H9 (cell line): ENCODE measurements at regions not wholly inside any gene's neighbourhood (a gene's known extent, or its start where the extent isn't known, plus 50 kb on each side); places are given as distances from the start of the nearest gene placed in this dataset.

ENCODE experiments used
- DNase-seq: peaks from one replicate; pipeline ENCODE4 v3.0.0-alpha.2; 2017
- H2AFZ ChIP-seq: one replicate; pipeline ENCODE4 v1.6.1; 2013; ENCODE audit warnings: mild to moderate bottlenecking, low read length, control low read depth, moderate library complexity
- H2AK5ac ChIP-seq: 2 replicates; pipeline ENCODE4 v1.6.1; 2013; ENCODE audit warnings: low read length, control low read depth, mixed read lengths; ENCODE audit not compliant: insufficient read length
- H2BK120ac ChIP-seq: one replicate; pipeline ENCODE4 v1.6.1; 2013; ENCODE audit warnings: low read depth, mild to moderate bottlenecking, low read length, control low read depth, inconsistent platforms; ENCODE audit not compliant: poor library complexity, severe bottlenecking
- H2BK12ac ChIP-seq: 2 replicates; pipeline ENCODE4 v1.6.1; 2013; ENCODE audit warnings: low read length, control low read depth, mixed read lengths, low read depth; ENCODE audit not compliant: insufficient read length
- H2BK15ac ChIP-seq: 2 replicates; pipeline ENCODE4 v1.6.1; 2013; ENCODE audit warnings: low read depth, low read length, control low read depth
- H2BK20ac ChIP-seq: one replicate; pipeline ENCODE4 v1.6.1; 2013; ENCODE audit warnings: low read depth, mild to moderate bottlenecking, low read length, control low read depth, inconsistent platforms; ENCODE audit not compliant: poor library complexity, severe bottlenecking
- H2BK5ac ChIP-seq: 2 replicates; pipeline ENCODE4 v1.6.1; 2013; ENCODE audit warnings: low read length, control low read depth, mixed read lengths; ENCODE audit not compliant: insufficient read length
- H3K14ac ChIP-seq: 2 replicates; pipeline ENCODE4 v1.6.1; 2013; ENCODE audit warnings: low read length, control low read depth; ENCODE audit not compliant: insufficient read depth
- H3K18ac ChIP-seq: 2 replicates; pipeline ENCODE4 v1.6.1; 2013; ENCODE audit warnings: low read depth, mild to moderate bottlenecking, mixed read lengths, low read length, control low read depth; ENCODE audit not compliant: insufficient read length
- H3K23ac ChIP-seq: 2 replicates; pipeline ENCODE4 v1.6.1; 2013; ENCODE audit warnings: low read length, control low read depth, mixed read lengths, low read depth; ENCODE audit not compliant: insufficient read length
- H3K23me2 ChIP-seq: 2 replicates; pipeline ENCODE4 v1.6.1; 2013; ENCODE audit warnings: low read depth, mild to moderate bottlenecking, mixed read lengths, low read length, control low read depth; ENCODE audit not compliant: insufficient read length, poor library complexity, severe bottlenecking
- H3K27ac ChIP-seq: 2 replicates; pipeline ENCODE4 v1.5.1; 2013; ENCODE audit warnings: low read length, control low read depth, mixed read lengths, low read depth; ENCODE audit not compliant: insufficient read length
- H3K27me3 ChIP-seq: 2 replicates; pipeline ENCODE4 v1.6.1; 2013; ENCODE audit warnings: low read length, control low read depth, inconsistent platforms; ENCODE audit not compliant: insufficient read depth
- H3K4ac ChIP-seq: 2 replicates; pipeline ENCODE4 v1.6.1; 2013; ENCODE audit warnings: low read depth, mild to moderate bottlenecking, control low read depth, inconsistent platforms, low read length, moderate library complexity
- H3K4me1 ChIP-seq: 2 replicates; pipeline ENCODE4 v1.6.1; 2013; ENCODE audit warnings: low read length, control low read depth, inconsistent platforms; ENCODE audit not compliant: insufficient read depth
- H3K4me2 ChIP-seq: 2 replicates; pipeline ENCODE4 v1.6.1; 2013; ENCODE audit warnings: low read length, control low read depth, mixed read lengths; ENCODE audit not compliant: insufficient read length, insufficient read depth
- H3K56ac ChIP-seq: 2 replicates; pipeline ENCODE4 v1.6.1; 2013; ENCODE audit warnings: low read depth, mild to moderate bottlenecking, mixed read lengths, low read length, control low read depth; ENCODE audit not compliant: insufficient read length
- H3K79me1 ChIP-seq: 2 replicates; pipeline ENCODE4 v1.6.1; 2013; ENCODE audit warnings: low read depth, mild to moderate bottlenecking, moderate library complexity, low read length, control low read depth, inconsistent platforms; ENCODE audit not compliant: insufficient read depth, poor library complexity, severe bottlenecking
- H3K79me2 ChIP-seq: 2 replicates; pipeline ENCODE4 v1.6.1; 2013; ENCODE audit warnings: low read length, control low read depth, inconsistent platforms; ENCODE audit not compliant: insufficient read depth
- H3K9ac ChIP-seq: 2 replicates; pipeline ENCODE4 v1.6.1; 2013; ENCODE audit warnings: low read length, control low read depth, mixed read lengths; ENCODE audit not compliant: insufficient read length; ENCODE audit errors: extremely low read depth
- H3K9me3 ChIP-seq: one replicate; pipeline ENCODE4 v1.6.1; 2013; ENCODE audit warnings: low read depth, low read length, inconsistent platforms; ENCODE audit not compliant: control insufficient read depth
- H3T11ph ChIP-seq: one replicate; pipeline ENCODE4 v1.6.1; 2013; ENCODE audit warnings: mild to moderate bottlenecking, low read length, control low read depth, inconsistent platforms
- H4K20me1 ChIP-seq: one replicate; pipeline ENCODE4 v1.6.1; 2013; ENCODE audit not compliant: control insufficient read depth, insufficient read length, insufficient read depth
- H4K5ac ChIP-seq: 2 replicates; pipeline ENCODE4 v1.6.1; 2013; ENCODE audit warnings: low read depth, mild to moderate bottlenecking, mixed read lengths, low read length, control low read depth; ENCODE audit not compliant: insufficient read length
- H4K8ac ChIP-seq: replicated peaks from 2 replicates; pipeline ENCODE4 v1.6.1; 2013; ENCODE audit warnings: low read length, control low read depth, mixed read lengths, low read depth; ENCODE audit not compliant: insufficient read length
- H4K91ac ChIP-seq: 2 replicates; pipeline ENCODE4 v1.6.1; 2013; ENCODE audit warnings: low read depth, mild to moderate bottlenecking, moderate library complexity, mixed read lengths, low read length, control low read depth; ENCODE audit not compliant: insufficient read length
- H3K27ac Mint-ChIP-seq, 3 experiments: 2 replicates in 2 of 3; 3 replicates in 1 of 3; pipeline ENCODE4 v1.8.0; 2020 to 2021; ENCODE audit warnings: mixed read lengths in 3 of 3, mild to moderate bottlenecking in 1 of 3, moderate library complexity in 1 of 3
- H3K27me3 Mint-ChIP-seq: 2 replicates; pipeline ENCODE4 v1.8.0; 2021; ENCODE audit warnings: low read depth, mild to moderate bottlenecking, moderate library complexity, mixed read lengths
- H3K36me3 Mint-ChIP-seq, 3 experiments: 2 replicates in 2 of 3; 3 replicates in 1 of 3; pipeline ENCODE4 v1.8.0; 2020 to 2021; ENCODE audit warnings: low read depth in 3 of 3, mixed read lengths in 3 of 3; ENCODE audit not compliant: insufficient read depth in 1 of 3
- H3K4me1 Mint-ChIP-seq, 2 experiments: 2 replicates each; pipeline ENCODE4 v1.8.0; 2020; ENCODE audit warnings: mixed read lengths in 2 of 2
- H3K4me3 Mint-ChIP-seq, 2 experiments: 2 replicates in 1 of 2; 3 replicates in 1 of 2; pipeline ENCODE4 v1.8.0; 2020 to 2021; ENCODE audit warnings: mild to moderate bottlenecking in 2 of 2, mixed read lengths in 2 of 2, moderate library complexity in 1 of 2
- H3K9me3 Mint-ChIP-seq, 2 experiments: 2 replicates in 1 of 2; 3 replicates in 1 of 2; pipeline ENCODE4 v1.8.0; 2020; ENCODE audit warnings: mild to moderate bottlenecking in 2 of 2, mixed read lengths in 2 of 2, moderate library complexity in 1 of 2
- CTCF ChIP-seq: fragments of 200-600 bp; sonication (generic); conservative IDR thresholded peaks from 3 replicates; pipeline ENCODE4 v1.8.0; 2021; ENCODE audit warnings: antibody characterized with exemption, mild to moderate bottlenecking
- WGBS: extraction: QIAGEN DNeasy Blood & Tissue Kit; methylation state at CpG from one replicate; pipeline ENCODE4 v1.1.7; 2013; ENCODE audit warnings: missing lambda C conversion rate, low lambda C conversion rate, mixed read lengths; ENCODE audit not compliant: insufficient read length; ENCODE audit errors: extremely low coverage; 5-methylcytosine and 5-hydroxymethylcytosine counted together

GRCh38 chr1:195951313-195951712, 656.9 kb downstream of the KCNT2 start:
- Histone ChIP-seq H3K23ac (no peak overlapping the region), H3K27me3 (no peaks in the 10 kb centered on the region), H3K9ac (no peak overlapping the region), H4K91ac (no peak overlapping the region), H3K23me2 (no peaks in the 10 kb centered on the region), H2BK5ac (no peak overlapping the region), H3K56ac (no peak overlapping the region), H3K14ac (no peak overlapping the region), H2BK12ac (no peak overlapping the region), H4K5ac (no peak overlapping the region), H3K4me2 (no peak overlapping the region), H2BK20ac (no peak overlapping the region), H4K20me1 (no peaks in the 10 kb centered on the region), H3K9me3 (no peaks in the 10 kb centered on the region), H2AFZ (no peak overlapping the region), H3K4me1 (no peaks in the 10 kb centered on the region), H3T11ph (no peak overlapping the region), H3K18ac (no peak overlapping the region), H2BK120ac (no peak overlapping the region), H3K79me2 (no peaks in the 10 kb centered on the region), H2BK15ac (no peak overlapping the region), H3K27ac (no peak overlapping the region), H4K8ac (no peak overlapping the region), H2AK5ac (no peak overlapping the region), H3K79me1 (no peaks in the 10 kb centered on the region), H3K4ac (no peak overlapping the region)
- Mint-ChIP-seq H3K9me3 (no peaks in the 10 kb centered on the region), H3K27me3 (no peaks in the 10 kb centered on the region), H3K27ac (no peak overlapping the region), H3K4me3 (no peak overlapping the region), H3K4me1 (no peaks in the 10 kb centered on the region), H3K36me3 (no peaks in the 10 kb centered on the region)
- DNase-seq: no peak
- TF ChIP-seq CTCF: no peak
- WGBS: no CpG with 5 or more reads among the region's 2 CpGs
